ENCODE measurements at regions not wholly inside any gene's neighbourhood (a gene's known extent, or its start where the extent isn't known, plus 50 kb on each side); places are given as distances from the start of the nearest gene placed in this dataset.

DNA sequence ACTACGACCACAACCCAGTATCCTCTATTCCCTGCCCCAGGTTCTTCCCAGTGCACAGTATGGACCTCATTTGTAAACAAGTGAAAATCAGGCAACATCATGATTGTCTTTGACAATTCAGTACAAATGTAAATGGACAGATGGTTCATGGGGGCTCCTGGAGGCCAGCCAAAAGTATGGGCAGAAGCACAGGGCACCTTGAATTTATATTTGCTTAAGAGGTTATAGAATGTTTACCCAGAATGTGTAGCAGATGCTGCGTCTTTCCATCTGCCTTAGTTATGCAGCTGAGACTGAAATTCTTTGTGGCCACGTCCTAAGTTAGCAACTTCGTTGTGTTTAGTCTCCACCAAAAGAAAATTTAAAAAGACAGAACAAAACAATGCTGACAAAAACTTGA is 559.6 kb upstream of the NRSN1 start:
- Mint-ChIP-seq H3K4me3 (no peak overlapping the region), H3K9me3 (ENCODE audit: low read depth) (peaks cover 3% of the 10 kb centered on the region), H3K4me1 (no peaks in the 10 kb centered on the region), H3K27me3 (no peaks in the 10 kb centered on the region), H3K27ac (no peak overlapping the region), H3K36me3 (ENCODE audit: low read depth) (no peaks in the 10 kb centered on the region)
- ATAC-seq: no peak
- intact Hi-C loops (cut with DNase I, micrococcal nuclease): no loop called here
- POLR2A ChIA-PET: no interaction called here
- CTCF ChIA-PET: no interaction called here
- DNase-seq: no peak

GRCh38 chr6:23568292-23568691 is 557.7 kb upstream of the NRSN1 start:
- no peak for ATAC-seq
- H3K27ac Mint-ChIP-seq: no peak overlapping the region
- ChIA-PET POLR2A (no interaction called here), CTCF (no interaction called here)
- no peak for DNase-seq
- H3K36me3 Mint-ChIP-seq (ENCODE audit: low read depth): no peaks in the 10 kb centered on the region
- H3K4me3 Mint-ChIP-seq: no peak overlapping the region
- H3K4me1 Mint-ChIP-seq: no peaks in the 10 kb centered on the region
- H3K27me3 Mint-ChIP-seq: no peaks in the 10 kb centered on the region
- H3K9me3 Mint-ChIP-seq (ENCODE audit: low read depth): no peaks in the 10 kb centered on the region
- intact Hi-C loops (cut with DNase I, micrococcal nuclease): no loop called here

DNA sequence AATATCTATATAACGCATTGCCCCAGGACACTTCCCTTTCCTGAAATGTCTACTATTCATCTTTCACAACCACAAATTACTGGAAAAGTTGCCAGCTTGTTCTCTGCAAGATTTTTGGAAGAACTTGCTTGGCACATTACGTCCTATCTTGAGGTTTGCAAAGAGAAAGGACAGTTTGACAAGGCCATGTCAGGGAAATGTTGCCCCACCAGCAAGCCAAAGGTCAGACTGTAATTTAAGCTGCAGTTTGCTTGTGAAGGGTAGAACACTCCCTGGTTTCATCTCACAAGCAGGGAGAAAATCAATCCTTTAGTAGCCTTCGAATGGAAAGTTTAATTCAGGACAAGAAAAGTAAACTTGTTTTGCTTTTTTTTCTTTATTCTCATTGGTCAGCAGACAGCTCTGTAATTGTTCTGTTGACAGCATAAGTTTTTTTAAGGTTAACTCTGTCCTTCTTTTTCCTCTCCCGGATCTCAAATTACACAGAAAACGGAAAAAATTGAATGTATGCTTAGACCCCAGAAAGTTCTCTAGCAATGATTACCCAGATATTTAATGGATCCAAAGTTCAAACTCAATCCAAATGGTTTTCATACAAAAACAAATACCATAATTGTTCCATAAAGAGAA is 541.8 kb upstream of the NRSN1 start:
- POLR2A ChIA-PET: no interaction called here
- DNase-seq: no peak
- no peak overlapping the region for H3K27ac Mint-ChIP-seq
- no peaks in the 10 kb centered on the region for H3K9me3 Mint-ChIP-seq (ENCODE audit: low read depth)
- ATAC-seq: no peak
- H3K36me3 Mint-ChIP-seq (ENCODE audit: low read depth): no peaks in the 10 kb centered on the region
- no peak overlapping the region for H3K4me3 Mint-ChIP-seq
- no peaks in the 10 kb centered on the region for H3K4me1 Mint-ChIP-seq
- intact Hi-C loops (cut with DNase I, micrococcal nuclease): no loop called here
- H3K27me3 Mint-ChIP-seq: no peaks in the 10 kb centered on the region
- CTCF ChIA-PET: no interaction called here

DNA sequence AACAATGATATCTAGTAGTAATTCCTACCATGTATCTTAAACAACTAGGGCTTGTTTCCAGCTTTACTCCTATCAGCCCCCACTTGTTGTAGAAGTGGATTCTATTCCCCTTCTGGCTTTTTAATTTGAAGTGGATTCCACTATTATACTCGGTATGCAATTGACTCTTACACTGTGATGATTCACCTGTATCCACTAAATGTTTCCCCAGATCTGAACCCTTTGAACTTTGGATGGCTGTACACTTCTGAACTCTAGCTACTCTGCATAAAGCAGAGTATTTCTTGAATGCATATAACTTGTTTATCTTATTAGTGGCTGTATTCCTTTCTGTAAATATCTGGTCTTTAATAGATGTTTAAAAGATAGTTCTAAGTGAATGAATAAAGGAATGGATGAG is 538.4 kb upstream of the NRSN1 start:
- Mint-ChIP-seq H3K9me3 (ENCODE audit: low read depth) (no peaks in the 10 kb centered on the region), H3K36me3 (ENCODE audit: low read depth) (no peaks in the 10 kb centered on the region), H3K27ac (no peak overlapping the region), H3K27me3 (no peaks in the 10 kb centered on the region), H3K4me1 (no peaks in the 10 kb centered on the region), H3K4me3 (no peak overlapping the region)
- ChIA-PET POLR2A (no interaction called here), CTCF (no interaction called here)
- ATAC-seq (no peak), DNase-seq (no peak)
- intact Hi-C loops (cut with DNase I, micrococcal nuclease): no loop called here

DNA sequence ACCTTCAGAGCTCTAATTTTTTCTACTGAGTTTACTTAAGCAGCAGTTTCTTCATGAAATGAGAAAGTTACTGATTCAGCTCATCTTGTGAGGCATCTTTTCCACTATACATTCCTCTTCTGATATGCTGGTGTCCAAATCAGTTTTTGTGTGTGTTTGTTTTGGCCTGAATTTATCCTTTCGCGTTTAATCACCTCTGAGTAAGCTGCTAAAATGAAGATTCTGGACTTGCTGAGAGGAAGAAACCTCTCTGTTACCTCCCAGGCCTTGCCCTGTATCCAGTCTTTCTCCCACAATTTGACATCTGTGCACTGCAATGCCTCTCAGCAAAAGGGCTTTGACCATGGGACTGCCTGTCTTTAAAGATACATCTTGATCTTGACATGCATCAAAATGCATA is 536.2 kb upstream of the NRSN1 start:
- Mint-ChIP-seq H3K27me3 (no peaks in the 10 kb centered on the region), H3K9me3 (ENCODE audit: low read depth) (no peaks in the 10 kb centered on the region), H3K27ac (no peak overlapping the region), H3K36me3 (ENCODE audit: low read depth) (no peaks in the 10 kb centered on the region), H3K4me3 (no peak overlapping the region), H3K4me1 (no peaks in the 10 kb centered on the region)
- POLR2A ChIA-PET: no interaction called here
- intact Hi-C loops (cut with DNase I, micrococcal nuclease): no loop called here
- ATAC-seq (no peak), DNase-seq (no peak)
- CTCF ChIA-PET: interaction anchor here (0.6 kb wide), 1 partner anchor 1583 kb away, joined by 4 read pairs; no protein-coding TSS in a partner anchor

DNA sequence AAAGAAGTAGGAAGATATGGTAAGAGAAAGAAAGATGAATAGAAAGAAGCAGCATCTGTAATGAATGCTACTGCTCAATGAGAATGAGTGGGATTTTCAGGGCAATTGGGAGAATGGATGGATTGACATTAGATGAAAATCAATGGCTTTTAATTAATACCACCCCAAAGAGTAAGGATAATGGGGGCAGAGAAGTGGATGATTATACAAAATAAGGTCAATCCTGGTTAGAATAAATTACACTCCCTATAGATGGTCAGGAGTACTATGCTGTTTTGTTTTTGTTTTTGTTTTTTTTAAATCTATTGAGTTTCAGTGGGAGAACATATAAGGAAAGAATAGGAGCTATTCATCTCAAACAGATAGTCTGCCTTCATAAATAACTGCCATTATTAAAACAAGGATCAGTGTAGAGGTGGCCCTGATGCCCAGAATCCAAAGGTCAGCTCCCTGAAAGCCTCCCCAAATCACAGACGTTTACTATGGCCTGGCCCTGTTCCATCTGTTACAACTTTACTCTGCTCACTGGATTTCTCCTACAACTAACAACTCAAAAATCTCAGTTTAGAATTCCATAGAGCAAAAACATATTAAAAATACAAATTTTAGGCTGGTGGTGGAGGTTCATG is 535.4 kb upstream of the NRSN1 start:
- intact Hi-C loops (cut with DNase I, micrococcal nuclease): no loop called here
- POLR2A ChIA-PET: no interaction called here
- DNase-seq: no peak
- H3K4me3 Mint-ChIP-seq: no peak overlapping the region
- ATAC-seq: no peak
- H3K27me3 Mint-ChIP-seq: no peaks in the 10 kb centered on the region
- peaks cover 2% of the 10 kb centered on the region for H3K9me3 Mint-ChIP-seq (ENCODE audit: low read depth)
- H3K36me3 Mint-ChIP-seq (ENCODE audit: low read depth): no peaks in the 10 kb centered on the region
- CTCF ChIA-PET: no interaction called here
- no peak overlapping the region for H3K27ac Mint-ChIP-seq
- H3K4me1 Mint-ChIP-seq: no peaks in the 10 kb centered on the region

DNA sequence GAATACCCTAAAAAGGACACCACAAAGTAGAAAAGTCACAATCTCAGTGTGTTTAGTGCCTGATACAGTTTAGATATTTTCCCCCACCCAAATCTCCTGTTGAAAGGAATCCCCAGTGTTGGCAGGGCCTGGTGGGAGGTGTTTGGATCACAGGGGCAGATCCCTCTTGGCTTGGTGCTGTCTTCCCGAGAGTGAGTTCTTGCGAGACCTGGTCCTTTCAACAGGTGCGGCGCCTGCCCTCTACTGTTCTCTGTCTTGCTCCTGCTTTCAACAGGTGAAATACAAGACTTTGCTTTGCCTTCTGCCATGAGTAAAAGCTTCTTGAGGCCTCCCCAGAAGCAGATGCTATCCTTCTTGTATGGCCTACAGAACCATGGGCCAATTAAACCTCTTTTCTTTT is 534.3 kb upstream of the NRSN1 start:
- Mint-ChIP-seq H3K4me1 (no peaks in the 10 kb centered on the region), H3K9me3 (ENCODE audit: low read depth) (peaks cover 2% of the 10 kb centered on the region), H3K36me3 (ENCODE audit: low read depth) (no peaks in the 10 kb centered on the region), H3K27ac (no peak overlapping the region), H3K4me3 (no peak overlapping the region), H3K27me3 (no peaks in the 10 kb centered on the region)
- DNase-seq (no peak), ATAC-seq (no peak)
- intact Hi-C loops (cut with DNase I, micrococcal nuclease): no loop called here
- ChIA-PET CTCF (no interaction called here), POLR2A (no interaction called here)

- intact Hi-C loops (cut with DNase I, micrococcal nuclease): no loop called here
- Mint-ChIP-seq H3K4me1 (no peaks in the 10 kb centered on the region), H3K27ac (no peak overlapping the region), H3K4me3 (no peak overlapping the region), H3K9me3 (ENCODE audit: low read depth) (peaks cover 19% of the 10 kb centered on the region), H3K36me3 (ENCODE audit: low read depth) (no peaks in the 10 kb centered on the region), H3K27me3 (peaks cover 2% of the 10 kb centered on the region)
- ATAC-seq: no peak
- DNase-seq: no peak
- CTCF ChIA-PET: no interaction called here
- POLR2A ChIA-PET: no interaction called here
Measured at GRCh38 chr6:23600118-23600517, 525.9 kb upstream of the NRSN1 start.

DNA sequence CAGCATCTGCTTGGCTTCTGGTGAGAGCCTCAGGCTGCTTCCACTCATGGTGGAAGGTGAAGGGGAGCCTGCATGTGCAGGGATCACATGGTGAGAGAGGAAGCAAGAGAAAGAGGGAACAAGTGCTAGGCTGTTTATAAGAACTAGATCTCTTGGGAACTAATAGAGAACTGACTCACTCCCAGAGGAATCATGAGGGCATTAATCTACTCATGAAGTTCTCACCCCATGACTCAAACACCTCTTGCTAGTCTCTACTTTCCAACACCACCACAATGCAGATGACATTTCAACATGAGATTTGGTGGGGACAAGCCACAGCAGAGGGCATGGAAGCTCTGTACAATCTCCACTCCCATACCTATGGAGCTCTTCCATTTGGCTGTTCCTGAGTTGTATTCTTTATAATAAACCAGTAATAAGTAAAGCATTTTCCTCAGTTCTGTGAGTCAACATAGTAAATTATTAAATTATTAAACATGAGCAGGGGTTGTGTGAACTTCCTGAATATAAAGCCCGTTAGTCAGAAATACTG is 524.1 kb upstream of the NRSN1 start:
- Mint-ChIP-seq H3K4me3 (no peak overlapping the region), H3K27me3 (peaks cover 2% of the 10 kb centered on the region), H3K27ac (no peak overlapping the region), H3K4me1 (no peaks in the 10 kb centered on the region), H3K36me3 (ENCODE audit: low read depth) (no peaks in the 10 kb centered on the region), H3K9me3 (ENCODE audit: low read depth) (peaks cover 17% of the 10 kb centered on the region)
- ChIA-PET CTCF (interaction anchor here (0.9 kb wide), 1 partner anchor 9 kb away, joined by 5 read pairs; no protein-coding TSS in a partner anchor), POLR2A (no interaction called here)
- intact Hi-C loops (cut with DNase I, micrococcal nuclease): no loop called here
- DNase-seq (no peak), ATAC-seq (no peak)

DNA sequence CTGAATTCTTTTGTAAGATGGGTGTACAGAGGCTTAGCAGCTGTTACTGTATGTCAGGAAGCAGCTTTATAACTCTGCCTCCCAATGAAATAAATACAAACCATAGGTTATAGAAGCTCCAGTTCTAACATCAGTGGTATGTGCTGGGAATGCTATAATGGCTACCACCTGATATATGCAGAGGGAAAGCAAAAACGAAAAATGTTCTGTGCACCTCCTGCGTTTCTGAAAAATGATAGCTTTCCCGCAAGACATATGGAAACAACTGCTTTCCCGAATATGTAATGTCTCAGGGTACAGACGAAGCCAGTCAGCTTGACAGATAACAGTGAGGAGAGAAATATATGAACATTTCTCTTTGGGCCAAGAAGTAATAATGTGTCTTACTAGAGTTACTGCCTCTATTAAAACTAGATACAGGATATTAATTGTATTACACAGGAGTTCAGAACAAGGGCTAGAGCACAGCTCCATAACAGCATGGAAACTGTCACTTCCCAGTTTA is 517.0 kb upstream of the NRSN1 start:
- DNase-seq (no peak), ATAC-seq (no peak)
- Mint-ChIP-seq H3K4me1 (no peaks in the 10 kb centered on the region), H3K27me3 (no peaks in the 10 kb centered on the region), H3K36me3 (ENCODE audit: low read depth) (no peaks in the 10 kb centered on the region), H3K9me3 (ENCODE audit: low read depth) (peaks cover 5% of the 10 kb centered on the region), H3K27ac (no peak overlapping the region), H3K4me3 (no peak overlapping the region)
- ChIA-PET POLR2A (no interaction called here), CTCF (no interaction called here)
- intact Hi-C loops (cut with DNase I, micrococcal nuclease): no loop called here

GRCh38 chr6:23611776-23612381 is 514.1 kb upstream of the NRSN1 start:
- intact Hi-C loops (cut with DNase I, micrococcal nuclease): no loop called here
- Mint-ChIP-seq H3K4me1 (no peaks in the 10 kb centered on the region), H3K36me3 (ENCODE audit: low read depth) (no peaks in the 10 kb centered on the region), H3K4me3 (no peak overlapping the region), H3K27ac (no peak overlapping the region), H3K27me3 (peaks cover 2% of the 10 kb centered on the region), H3K9me3 (ENCODE audit: low read depth) (peaks cover 3% of the 10 kb centered on the region)
- POLR2A ChIA-PET: no interaction called here
- no peak for DNase-seq
- CTCF ChIA-PET: no interaction called here
- ATAC-seq: no peak

GRCh38 chr6:23618366-23618765 is 507.6 kb upstream of the NRSN1 start:
- Mint-ChIP-seq H3K27me3 (peaks cover 2% of the 10 kb centered on the region), H3K4me3 (no peak overlapping the region), H3K36me3 (ENCODE audit: low read depth) (no peaks in the 10 kb centered on the region), H3K27ac (no peak overlapping the region), H3K4me1 (no peaks in the 10 kb centered on the region), H3K9me3 (ENCODE audit: low read depth) (peaks cover 3% of the 10 kb centered on the region)
- DNase-seq (no peak), ATAC-seq (no peak)
- ChIA-PET CTCF (no interaction called here), POLR2A (no interaction called here)
- intact Hi-C loops (cut with DNase I, micrococcal nuclease): no loop called here

All from activated CD4-positive, alpha-beta T cell treated with anti-CD3 and anti-CD28 coated beads for 36 hours (primary cell).